ENCODE measurements at regions not wholly inside any gene's neighbourhood (a gene's known extent, or its start where the extent isn't known, plus 50 kb on each side); places are given as distances from the start of the nearest gene placed in this dataset.

DNA sequence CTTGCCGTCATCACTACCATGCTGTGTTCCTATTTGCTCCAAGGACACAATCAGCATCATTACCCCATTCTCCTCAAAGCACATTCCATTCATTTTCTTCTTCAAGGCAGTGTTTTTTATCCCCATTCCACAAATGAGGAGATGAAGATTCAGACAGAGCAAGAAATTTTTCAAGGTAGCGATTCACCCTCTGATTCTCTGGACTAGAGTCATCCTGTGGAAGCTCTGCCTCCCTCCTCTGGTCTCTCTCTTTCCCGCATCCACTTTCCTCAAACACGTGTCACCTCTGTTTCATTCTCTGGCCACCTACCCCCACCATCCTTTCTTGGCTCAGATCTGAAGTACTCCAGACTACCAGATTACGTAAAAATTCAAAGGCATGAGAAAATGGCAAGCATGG, 297.9 kb downstream of the SOX11 start:
- TF ChIP-seq, protein P1, sequence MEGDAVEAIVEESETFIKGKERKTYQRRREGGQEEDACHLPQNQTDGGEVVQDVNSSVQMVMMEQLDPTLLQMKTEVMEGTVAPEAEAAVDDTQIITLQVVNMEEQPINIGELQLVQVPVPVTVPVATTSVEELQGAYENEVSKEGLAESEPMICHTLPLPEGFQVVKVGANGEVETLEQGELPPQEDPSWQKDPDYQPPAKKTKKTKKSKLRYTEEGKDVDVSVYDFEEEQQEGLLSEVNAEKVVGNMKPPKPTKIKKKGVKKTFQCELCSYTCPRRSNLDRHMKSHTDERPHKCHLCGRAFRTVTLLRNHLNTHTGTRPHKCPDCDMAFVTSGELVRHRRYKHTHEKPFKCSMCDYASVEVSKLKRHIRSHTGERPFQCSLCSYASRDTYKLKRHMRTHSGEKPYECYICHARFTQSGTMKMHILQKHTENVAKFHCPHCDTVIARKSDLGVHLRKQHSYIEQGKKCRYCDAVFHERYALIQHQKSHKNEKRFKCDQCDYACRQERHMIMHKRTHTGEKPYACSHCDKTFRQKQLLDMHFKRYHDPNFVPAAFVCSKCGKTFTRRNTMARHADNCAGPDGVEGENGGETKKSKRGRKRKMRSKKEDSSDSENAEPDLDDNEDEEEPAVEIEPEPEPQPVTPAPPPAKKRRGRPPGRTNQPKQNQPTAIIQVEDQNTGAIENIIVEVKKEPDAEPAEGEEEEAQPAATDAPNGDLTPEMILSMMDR (IDR thresholded peaks at IDR 0.05) = no peak
- TF ChIP-seq POLR2A (IDR thresholded peaks at IDR 0.05) = no peak

All from Peyer's patch (tissue), 4 donors.